PFSK-1 (cell line): ENCODE measurements at regions not wholly inside any gene's neighbourhood (a gene's known extent, or its start where the extent isn't known, plus 50 kb on each side); places are given as distances from the start of the nearest gene placed in this dataset.

Experiments used
- FOXP2 ChIP-seq: optimal IDR thresholded peaks from 2 replicates; pipeline ENCODE3; 2011; ENCODE audit warnings: borderline replicate concordance, control low read depth, inconsistent platforms; ENCODE audit not compliant: insufficient read depth; ENCODE audit errors: extremely low read length, extremely low read depth
- POLR2AphosphoS5 ChIP-seq: IDR thresholded peaks from 2 replicates; pipeline ENCODE4 v1.6.1; 2012; ENCODE audit warnings: low read depth, mild to moderate bottlenecking, control low read depth, low read length, moderate library complexity
- REST ChIP-seq, 2 experiments: IDR thresholded peaks; 2 replicates each; pipeline versions ENCODE4 v1.6.1 to v1.8.0; 2011 to 2012; ENCODE audit warnings: low read depth in 2 of 2, low read length in 2 of 2, control low read depth in 1 of 2, inconsistent platforms in 1 of 2, mild to moderate bottlenecking in 1 of 2, moderate library complexity in 1 of 2; ENCODE audit not compliant: insufficient read depth in 1 of 2

DNA sequence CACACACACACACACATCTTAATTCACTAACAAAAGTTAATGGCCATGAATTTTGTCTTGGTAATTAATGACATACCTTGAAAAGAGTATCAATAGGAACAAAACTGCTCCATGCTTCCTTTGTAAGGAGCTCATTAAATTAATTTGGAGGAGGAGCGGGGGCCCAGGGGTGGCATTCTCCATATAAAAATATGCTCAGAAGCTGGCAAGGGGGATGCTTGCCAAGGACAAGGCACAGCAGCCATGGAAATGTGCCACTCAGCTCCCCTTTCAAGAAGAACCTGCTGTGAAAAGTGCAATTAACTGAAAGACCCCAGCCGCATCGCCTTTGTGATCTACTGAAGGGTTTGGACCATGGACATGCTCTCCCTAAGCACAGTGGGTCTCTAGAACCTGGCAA, 385.9 kb upstream of the API5 start:
- TF ChIP-seq POLR2AphosphoS5 (no peak), FOXP2 (no peak), REST (IDR thresholded peaks at IDR 0.05; ENCODE audit: insufficient read depth in 1 of 2, low read depth in 2 of 2, low read length in 2 of 2) (no peak)
